22Rv1 (cell line): ENCODE measurements at regions not wholly inside any gene's neighbourhood (a gene's known extent, or its start where the extent isn't known, plus 50 kb on each side); places are given as distances from the start of the nearest gene placed in this dataset.

ENCODE experiments used
- CTCF ChIP-seq: fragments of 450-650 bp; IDR thresholded peaks from 2 replicates; pipeline ENCODE4 v1.5.1; 2017; ENCODE audit warnings: mild to moderate bottlenecking
- ZFX ChIP-seq: fragments of 450-650 bp; IDR thresholded peaks from 2 replicates; pipeline ENCODE4 v1.6.1; 2017; ENCODE audit warnings: antibody characterized with exemption, borderline replicate concordance

- TF ChIP-seq CTCF (no peak), ZFX (no peak)
These were observed 668.1 kb upstream of the CPEB2 start for GRCh38 chr4:14334166-14334565.
